HepG2 (cell line): ENCODE measurements at regions not wholly inside any gene's neighbourhood (a gene's known extent, or its start where the extent isn't known, plus 50 kb on each side); places are given as distances from the start of the nearest gene placed in this dataset.

Source experiments
- ATAC-seq: fragments of 200-7000 bp; cut with Tn5 transposase; 3 replicates; pipeline ENCODE4 v1.9.1; 2020; ENCODE audit warnings: mild to moderate bottlenecking, moderate library complexity
- BruUV-seq: library from RNA; stranded (reverse); fragments of 400-500 nt; replicated peaks from 2 replicates; lab custom pipeline; 2021; lab: Mats Ljungman, UMichigan
- CTCF ChIA-PET: fragments of 300-600 bp; formaldehyde crosslinking; extraction: SDS; loops from one replicate; lab custom pipeline; 2021; ENCODE audit warnings: low total read pairs, inconsistent platforms, low intra/inter-chr PET ratio; lab: Yijun Ruan, JAX
- POLR2A ChIA-PET: fragments of 350-600 bp; sonication (Branson Sonifier 250); formaldehyde crosslinking; loops from one replicate; lab custom pipeline; 2020; ENCODE audit warnings: antibody characterized with exemption, inconsistent platforms; lab: Yijun Ruan, JAX
- DNase-seq: peaks from one replicate; pipeline ENCODE4 v3.0.0-alpha.2; 2015; ENCODE audit warnings: low spot score
- FAIRE-seq: peaks from 3 replicates; lab custom pipeline; 2011; peaks lifted over from hg19 to GRCh38; lab: Jason Lieb, UNC
- H2AFZ ChIP-seq: one replicate; pipeline ENCODE4 v1.6.1; 2011; ENCODE audit warnings: low read length, inconsistent platforms
- H3K27ac ChIP-seq: fragments of 300-600 bp; 3 replicates; pipeline ENCODE4 v1.8.0; 2011; ENCODE audit warnings: mixed run types, mild to moderate bottlenecking, mixed read lengths, low read length, inconsistent platforms; ENCODE audit not compliant: insufficient read depth; ENCODE audit errors: extremely low read length
- H3K27me3 ChIP-seq, 2 experiments: fragments of 200-600 bp in 1 of 2; 2 replicates in 1 of 2; 3 replicates in 1 of 2; pipeline versions ENCODE4 v1.6.0 to v1.8.0; 2011; ENCODE audit warnings: low read length in 2 of 2, mild to moderate bottlenecking in 2 of 2, moderate library complexity in 2 of 2, inconsistent platforms in 1 of 2; ENCODE audit not compliant: insufficient read depth in 2 of 2, control insufficient read depth in 1 of 2
- H3K36me3 ChIP-seq, 2 experiments: fragments of 200-600 bp in 1 of 2; replicated peaks in 1 of 2; 2 replicates in 1 of 2; 3 replicates in 1 of 2; pipeline versions ENCODE4 v1.5.1 to v1.8.0; 2011; ENCODE audit warnings: low read length in 2 of 2, inconsistent platforms in 1 of 2; ENCODE audit not compliant: insufficient read depth in 2 of 2, control insufficient read depth in 1 of 2
- H3K4me1 ChIP-seq: 2 replicates; pipeline ENCODE4 v1.5.1; 2012; ENCODE audit warnings: low read length, inconsistent platforms; ENCODE audit not compliant: insufficient read depth
- H3K4me2 ChIP-seq: 2 replicates; pipeline ENCODE4 v1.6.0; 2011; ENCODE audit warnings: low read depth, low read length, inconsistent platforms
- H3K4me3 ChIP-seq, 3 experiments: fragments of 200-600 bp in 1 of 3; sonication (generic), shearing (Covaris generic) in 1 of 3; replicated peaks in 1 of 3; 2 replicates each; pipeline ENCODE4 v1.5.1; 2011 to 2016; ENCODE audit warnings: low read length in 3 of 3, inconsistent platforms in 2 of 3, low read depth in 2 of 3, mild to moderate bottlenecking in 2 of 3, control low read depth in 1 of 3, mixed read lengths in 1 of 3; ENCODE audit not compliant: insufficient read depth in 1 of 3
- H3K79me2 ChIP-seq: one replicate; pipeline ENCODE4 v1.6.1; 2011; ENCODE audit warnings: low read length, inconsistent platforms; ENCODE audit not compliant: insufficient read depth
- H3K9ac ChIP-seq: 2 replicates; pipeline ENCODE4 v1.6.0; 2011; ENCODE audit warnings: mild to moderate bottlenecking, low read depth, low read length, inconsistent platforms; ENCODE audit not compliant: insufficient read depth
- H3K9me3 ChIP-seq: 2 replicates; pipeline ENCODE4 v1.5.1; 2012; ENCODE audit warnings: mild to moderate bottlenecking, low read length
- H4K20me1 ChIP-seq: 2 replicates; pipeline ENCODE4 v1.6.0; 2011; ENCODE audit warnings: inconsistent platforms, mild to moderate bottlenecking, low read length, moderate library complexity; ENCODE audit not compliant: insufficient read depth
- AGO1 ChIP-seq: fragments of 200-400 bp; formaldehyde crosslinking; IDR thresholded peaks from 2 replicates; pipeline ENCODE4 v1.6.1; 2017; ENCODE audit warnings: mild to moderate bottlenecking, low read depth, low read length, moderate library complexity; ENCODE audit not compliant: poor library complexity, severe bottlenecking
- EED ChIP-seq: sonication (generic); formaldehyde crosslinking; IDR thresholded peaks from 2 replicates; pipeline ENCODE4 v1.5.0; 2020; ENCODE audit warnings: mild to moderate bottlenecking, missing genetic modification reagents
- SNAPC2 ChIP-seq: sonication (generic); formaldehyde crosslinking; IDR thresholded peaks from 2 replicates; pipeline ENCODE4 v1.8.1; 2022; ENCODE audit warnings: mild to moderate bottlenecking, missing genetic modification reagents
- USF2 ChIP-seq, 2 experiments: sonication (generic) in 1 of 2; formaldehyde crosslinking in 1 of 2; IDR thresholded peaks; 2 replicates each; pipeline versions ENCODE4 v1.5.1 to v1.6.1; 2011 to 2020; ENCODE audit warnings: borderline replicate concordance in 1 of 2, low read depth in 1 of 2, low read length in 1 of 2, mild to moderate bottlenecking in 1 of 2, missing genetic modification reagents in 1 of 2, moderate library complexity in 1 of 2
- ZNF101 ChIP-seq: sonication (generic); formaldehyde crosslinking; IDR thresholded peaks from 2 replicates; pipeline ENCODE4 v1.4.0; 2020; ENCODE audit warnings: mild to moderate bottlenecking, low read depth, missing genetic modification reagents, borderline replicate concordance
- WGBS: methylation state at CpG from one replicate; pipeline ENCODE4 v1.1.6; 2017; ENCODE audit warnings: low lambda C conversion rate; 5-methylcytosine and 5-hydroxymethylcytosine counted together
- in situ Hi-C: cut with HindIII; loops from 2 replicates; pipeline ENCODE4 v1.10.0; 2017; ENCODE audit warnings: low pct_unique_long_range_greater_than_20kb; ENCODE audit not compliant: extremely low pct_ligation_motif_present
- intact Hi-C: fragments of 100-400 bp; cut with micrococcal nuclease; formaldehyde crosslinking; loops from one replicate; pipeline ENCODE4 v1.10.0; 2022; ENCODE audit not compliant: unreplicated experiment
- TF ChIP-seq, protein P1 (sequence below): sonication (generic); formaldehyde crosslinking; IDR thresholded peaks from 2 replicates; pipeline ENCODE4 v1.4.0; 2020; ENCODE audit warnings: mild to moderate bottlenecking, missing genetic modification reagents

- TF ChIP-seq, protein P1, sequence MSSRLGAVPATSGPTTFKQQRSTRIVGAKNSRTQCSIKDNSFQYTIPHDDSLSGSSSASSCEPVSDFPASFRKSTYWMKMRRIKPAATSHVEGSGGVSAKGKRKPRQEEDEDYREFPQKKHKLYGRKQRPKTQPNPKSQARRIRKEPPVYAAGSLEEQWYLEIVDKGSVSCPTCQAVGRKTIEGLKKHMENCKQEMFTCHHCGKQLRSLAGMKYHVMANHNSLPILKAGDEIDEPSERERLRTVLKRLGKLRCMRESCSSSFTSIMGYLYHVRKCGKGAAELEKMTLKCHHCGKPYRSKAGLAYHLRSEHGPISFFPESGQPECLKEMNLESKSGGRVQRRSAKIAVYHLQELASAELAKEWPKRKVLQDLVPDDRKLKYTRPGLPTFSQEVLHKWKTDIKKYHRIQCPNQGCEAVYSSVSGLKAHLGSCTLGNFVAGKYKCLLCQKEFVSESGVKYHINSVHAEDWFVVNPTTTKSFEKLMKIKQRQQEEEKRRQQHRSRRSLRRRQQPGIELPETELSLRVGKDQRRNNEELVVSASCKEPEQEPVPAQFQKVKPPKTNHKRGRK = no peak
- TF ChIP-seq EED (CRISPR knock-in tag) = no peak
- no peak for TF ChIP-seq USF2 (IDR thresholded peaks at IDR 0.05; ENCODE audit: low read depth, low read length)
- no peak for TF ChIP-seq USF2 (CRISPR knock-in tag; IDR thresholded peaks at IDR 0.05; ENCODE audit: borderline replicate concordance)
- no peak for TF ChIP-seq AGO1
- no peak for TF ChIP-seq SNAPC2 (CRISPR knock-in tag)
Observed at GRCh38 chr12:95415451-95415850, 58.5 kb upstream of the METAP2 start (continued).

DNA sequence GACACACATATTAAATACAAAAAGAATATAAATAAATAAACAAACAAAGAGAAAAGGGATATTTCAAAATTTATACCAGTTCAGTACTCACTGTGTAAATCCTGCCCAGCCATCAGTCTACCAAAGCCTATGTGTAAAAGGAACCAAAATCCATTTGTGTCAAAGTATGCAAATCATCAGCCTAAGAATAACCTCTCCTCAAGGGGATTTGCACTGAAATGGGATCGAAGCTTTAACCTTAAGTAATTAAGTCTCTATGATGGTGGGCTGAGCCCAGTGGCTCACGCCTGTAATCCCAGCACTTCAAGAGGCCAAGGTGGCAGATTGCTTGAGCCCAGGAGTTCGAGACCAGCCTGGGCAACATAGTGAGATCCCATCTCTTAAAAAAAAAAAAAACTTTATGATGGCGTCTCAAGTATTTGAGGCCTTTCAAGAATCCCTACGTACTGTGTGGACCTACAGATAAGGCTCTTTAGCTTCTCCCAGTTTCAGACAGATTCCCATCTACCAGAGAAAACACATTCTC is 57.8 kb upstream of the METAP2 start:
- POLR2A ChIA-PET = no interaction called here
- intact Hi-C loops (no loop called here), in situ Hi-C loops (no loop called here)
- Histone ChIP-seq H3K79me2 (no peaks in the 10 kb centered on the region), H3K27ac (no peak overlapping the region), H3K27me3 (no peaks in the 10 kb centered on the region), H4K20me1 (no peaks in the 10 kb centered on the region), H3K4me1 (peaks cover 8% of the 10 kb centered on the region), H3K9me3 (no peaks in the 10 kb centered on the region), H3K4me3 (no peak overlapping the region), H3K36me3 (no peaks in the 10 kb centered on the region), H3K4me2 (no peak overlapping the region), H3K9ac (no peak overlapping the region), H2AFZ (no peak overlapping the region)
- ATAC-seq (no peak), DNase-seq (no peak), FAIRE-seq (no peak)
- WGBS = 54% methylated on average over 5 of the region's 5 CpGs
- no peak for TF ChIP-seq ZNF101
- CTCF ChIA-PET = no interaction called here
- BruUV-seq = no TSS peak
